ENCODE measurements at regions not wholly inside any gene's neighbourhood (a gene's known extent, or its start where the extent isn't known, plus 50 kb on each side); places are given as distances from the start of the nearest gene placed in this dataset.

DNA sequence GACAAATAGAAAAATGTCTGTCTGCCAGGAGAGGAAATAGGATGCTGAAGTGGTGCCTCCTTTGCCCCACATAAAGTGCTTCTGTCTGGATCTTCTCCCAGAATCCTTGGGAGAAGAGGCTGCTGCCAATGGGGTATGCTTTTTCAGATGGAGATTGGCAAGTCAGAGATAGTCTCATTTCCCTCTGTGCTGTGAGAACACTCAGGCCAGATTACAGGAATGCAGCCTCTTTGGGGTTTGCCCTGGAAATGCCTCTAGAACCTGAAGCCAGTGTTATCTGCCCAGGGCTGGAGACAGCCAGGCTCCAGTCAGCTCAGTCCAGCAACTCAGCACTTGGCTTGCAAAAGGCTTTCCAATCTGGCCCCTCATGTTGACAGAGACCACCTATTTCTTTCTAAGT, 119.1 kb upstream of the PHYHIPL start:
- TF ChIP-seq, protein P1, sequence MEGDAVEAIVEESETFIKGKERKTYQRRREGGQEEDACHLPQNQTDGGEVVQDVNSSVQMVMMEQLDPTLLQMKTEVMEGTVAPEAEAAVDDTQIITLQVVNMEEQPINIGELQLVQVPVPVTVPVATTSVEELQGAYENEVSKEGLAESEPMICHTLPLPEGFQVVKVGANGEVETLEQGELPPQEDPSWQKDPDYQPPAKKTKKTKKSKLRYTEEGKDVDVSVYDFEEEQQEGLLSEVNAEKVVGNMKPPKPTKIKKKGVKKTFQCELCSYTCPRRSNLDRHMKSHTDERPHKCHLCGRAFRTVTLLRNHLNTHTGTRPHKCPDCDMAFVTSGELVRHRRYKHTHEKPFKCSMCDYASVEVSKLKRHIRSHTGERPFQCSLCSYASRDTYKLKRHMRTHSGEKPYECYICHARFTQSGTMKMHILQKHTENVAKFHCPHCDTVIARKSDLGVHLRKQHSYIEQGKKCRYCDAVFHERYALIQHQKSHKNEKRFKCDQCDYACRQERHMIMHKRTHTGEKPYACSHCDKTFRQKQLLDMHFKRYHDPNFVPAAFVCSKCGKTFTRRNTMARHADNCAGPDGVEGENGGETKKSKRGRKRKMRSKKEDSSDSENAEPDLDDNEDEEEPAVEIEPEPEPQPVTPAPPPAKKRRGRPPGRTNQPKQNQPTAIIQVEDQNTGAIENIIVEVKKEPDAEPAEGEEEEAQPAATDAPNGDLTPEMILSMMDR (IDR thresholded peaks at IDR 0.05) = no peak
- TF ChIP-seq POLR2A (IDR thresholded peaks at IDR 0.05) (no peak), EP300 (IDR thresholded peaks at IDR 0.05) (no peak), POLR2AphosphoS5 (IDR thresholded peaks at IDR 0.05) (no peak)
